ENCODE measurements at regions not wholly inside any gene's neighbourhood (a gene's known extent, or its start where the extent isn't known, plus 50 kb on each side); places are given as distances from the start of the nearest gene placed in this dataset.

DNA sequence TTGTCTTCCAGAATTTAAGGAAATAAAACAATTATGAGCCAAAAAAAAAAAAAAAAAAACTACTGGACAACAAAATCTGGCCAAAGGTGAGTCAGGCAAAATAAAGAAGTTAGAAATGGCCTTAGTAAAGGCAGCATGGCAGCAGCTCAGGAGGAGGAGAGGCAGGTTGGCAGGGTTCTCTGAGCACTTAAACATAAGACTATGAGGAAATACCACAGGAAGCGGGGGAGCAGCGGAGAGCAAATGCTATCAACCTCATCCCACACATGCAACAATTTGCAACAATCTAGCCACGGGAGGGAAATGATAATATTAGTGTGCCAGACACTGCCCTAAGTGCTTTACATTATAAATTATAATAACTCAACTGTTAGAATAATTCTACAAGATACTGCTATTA lies 247.3 kb upstream of the NSMCE3 start:
- TF ChIP-seq POLR2AphosphoS5 (IDR thresholded peaks at IDR 0.05; ENCODE audit: insufficient read depth in 1 of 2, low read depth in 1 of 2) (no peak), CTCF (IDR thresholded peaks at IDR 0.05) (no peak), POLR2A (IDR thresholded peaks at IDR 0.05) (no peak)

Measured in vagina (tissue), 2 donors.